H1 (cell line): ENCODE measurements at regions not wholly inside any gene's neighbourhood (a gene's known extent, or its start where the extent isn't known, plus 50 kb on each side); places are given as distances from the start of the nearest gene placed in this dataset.

ENCODE experiments used
- CBX5 ChIP-seq: fragments of 300-800, 300-1000 bp; sonication (generic); IDR thresholded peaks from 2 replicates; pipeline ENCODE4 v1.7.1; 2016; ENCODE audit warnings: antibody characterized with exemption, low read length, low read depth
- JUN ChIP-seq: IDR thresholded peaks from 2 replicates; pipeline ENCODE4 v1.6.1; 2011; ENCODE audit warnings: low read depth, mild to moderate bottlenecking, improper control_type of control experiment, low read length
- JUND ChIP-seq: IDR thresholded peaks from 2 replicates; pipeline ENCODE4 v1.6.1; 2011; ENCODE audit warnings: mild to moderate bottlenecking, improper control_type of control experiment, low read length
- POLR2AphosphoS5 ChIP-seq: IDR thresholded peaks from 2 replicates; pipeline ENCODE4 v1.6.1; 2011; ENCODE audit warnings: low read depth, low read length

- TF ChIP-seq CBX5: no peak
- no peak for TF ChIP-seq POLR2AphosphoS5
- TF ChIP-seq JUN: no peak
- TF ChIP-seq JUND: no peak
Measured at GRCh38 chr5:87665166-87665565, 252.4 kb upstream of the CCNH start (continued).
